ENCODE measurements at regions not wholly inside any gene's neighbourhood (a gene's known extent, or its start where the extent isn't known, plus 50 kb on each side); places are given as distances from the start of the nearest gene placed in this dataset.

DNA sequence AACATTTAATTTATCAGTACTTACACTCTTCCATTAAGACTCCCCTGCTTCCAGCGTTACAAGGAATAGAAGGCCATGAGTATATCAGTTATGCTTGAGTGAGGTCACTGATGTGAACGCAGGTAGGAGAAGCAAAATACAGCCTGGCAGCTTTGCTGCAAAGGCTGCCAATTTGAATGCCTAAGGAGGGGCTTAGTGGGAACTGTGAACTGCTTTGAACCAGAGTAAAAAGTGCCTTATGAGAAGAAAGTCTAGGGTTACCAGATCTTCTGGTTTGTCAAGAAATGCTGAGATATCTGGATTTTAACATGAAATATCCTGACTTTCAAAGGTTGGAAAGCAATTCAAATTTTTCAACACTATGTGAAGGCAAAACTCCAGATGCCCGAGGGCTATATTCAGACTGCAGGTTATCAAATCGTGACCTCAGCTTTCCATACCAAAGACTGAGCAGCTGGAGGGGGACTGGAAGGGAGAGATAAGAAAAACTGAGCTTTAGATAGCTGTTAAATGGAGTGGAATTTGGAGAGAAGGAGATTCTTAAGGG is 446.3 kb upstream of the NECTIN3 start:
- TF ChIP-seq POLR2AphosphoS5 (IDR thresholded peaks at IDR 0.05; ENCODE audit: low read depth, low read length) (no peak), POLR2A (IDR thresholded peaks at IDR 0.05; ENCODE audit: low read depth, low read length) (no peak), TAF1 (IDR thresholded peaks at IDR 0.05; ENCODE audit: borderline replicate concordance, low read depth, low read length) (no peak)

Measured in GM12892 (cell line).